Neural progenitor cell (in vitro differentiated cells): ENCODE measurements at regions not wholly inside any gene's neighbourhood (a gene's known extent, or its start where the extent isn't known, plus 50 kb on each side); places are given as distances from the start of the nearest gene placed in this dataset.

Experiments used
- DNase-seq: peaks from one replicate; pipeline ENCODE4 v3.0.0-alpha.2; 2016; ENCODE audit warnings: low spot score
- H2AFZ ChIP-seq: fragments of 200-600 bp; sonication (generic); replicated peaks from 2 replicates; pipeline ENCODE4 v1.6.1; 2016; ENCODE audit warnings: antibody characterized with exemption
- H3F3A ChIP-seq: fragments of 200-600 bp; sonication (generic); 2 replicates; pipeline ENCODE4 v1.6.1; 2016; ENCODE audit warnings: antibody characterized with exemption, low read depth
- H3K27ac ChIP-seq: fragments of 200-600 bp; sonication (generic); 2 replicates; pipeline ENCODE4 v1.5.1; 2016; ENCODE audit warnings: mild to moderate bottlenecking
- H3K27me3 ChIP-seq: fragments of 200-600 bp; sonication (generic); 2 replicates; pipeline ENCODE4 v1.6.1; 2016; ENCODE audit warnings: mild to moderate bottlenecking, moderate library complexity
- H3K36me3 ChIP-seq: fragments of 200-600 bp; sonication (generic); 2 replicates; pipeline ENCODE4 v1.5.1; 2016
- H3K4me1 ChIP-seq: fragments of 200-600 bp; sonication (generic); 2 replicates; pipeline ENCODE4 v1.6.1; 2016; ENCODE audit warnings: mixed run types
- H3K4me2 ChIP-seq: fragments of 200-600 bp; sonication (generic); 2 replicates; pipeline ENCODE4 v1.6.1; 2016
- H3K4me3 ChIP-seq: fragments of 200-600 bp; sonication (generic); 2 replicates; pipeline ENCODE4 v1.5.1; 2016
- H3K79me2 ChIP-seq: fragments of 200-600 bp; sonication (generic); 2 replicates; pipeline ENCODE4 v1.6.1; 2016; ENCODE audit warnings: low read depth
- H3K9ac ChIP-seq: fragments of 200-600 bp; sonication (generic); 2 replicates; pipeline ENCODE4 v1.6.1; 2016
- H3K9me3 ChIP-seq: fragments of 200-600 bp; sonication (generic); 2 replicates; pipeline ENCODE4 v1.5.1; 2016; ENCODE audit warnings: low read depth
- H4K20me1 ChIP-seq: fragments of 200-600 bp; sonication (generic); 2 replicates; pipeline ENCODE4 v1.6.1; 2016; ENCODE audit warnings: low read depth
- H3K27ac Mint-ChIP-seq: 3 replicates; pipeline ENCODE4 v1.8.0; 2021; ENCODE audit warnings: mixed read lengths
- H3K27me3 Mint-ChIP-seq: 2 replicates; pipeline ENCODE4 v1.8.0; 2022; ENCODE audit warnings: low read depth, mild to moderate bottlenecking, inconsistent platforms, moderate library complexity, mixed read lengths; ENCODE audit not compliant: insufficient read depth
- H3K36me3 Mint-ChIP-seq: 3 replicates; pipeline ENCODE4 v1.8.0; 2021; ENCODE audit warnings: mixed read lengths
- H3K4me1 Mint-ChIP-seq: 3 replicates; pipeline ENCODE4 v1.8.0; 2021; ENCODE audit warnings: mixed read lengths
- H3K4me3 Mint-ChIP-seq: 3 replicates; pipeline ENCODE4 v1.8.0; 2021; ENCODE audit warnings: mild to moderate bottlenecking, moderate library complexity, mixed read lengths
- H3K9me3 Mint-ChIP-seq: 3 replicates; pipeline ENCODE4 v1.8.0; 2020; ENCODE audit warnings: mixed read lengths
- CTCF ChIP-seq: fragments of 200-600 bp; sonication (generic); IDR thresholded peaks from 2 replicates; pipeline ENCODE4 v1.5.1; 2017; ENCODE audit warnings: antibody characterized with exemption, mild to moderate bottlenecking
- EZH2 ChIP-seq: fragments of 200-600 bp; sonication (generic); IDR thresholded peaks from 2 replicates; pipeline ENCODE4 v1.6.1; 2017; ENCODE audit warnings: antibody characterized with exemption, mild to moderate bottlenecking, moderate library complexity
- EZH2phosphoT487 ChIP-seq: fragments of 200-600 bp; sonication (generic); IDR thresholded peaks from 2 replicates; pipeline ENCODE4 v1.6.1; 2017; ENCODE audit warnings: antibody characterized with exemption

DNA sequence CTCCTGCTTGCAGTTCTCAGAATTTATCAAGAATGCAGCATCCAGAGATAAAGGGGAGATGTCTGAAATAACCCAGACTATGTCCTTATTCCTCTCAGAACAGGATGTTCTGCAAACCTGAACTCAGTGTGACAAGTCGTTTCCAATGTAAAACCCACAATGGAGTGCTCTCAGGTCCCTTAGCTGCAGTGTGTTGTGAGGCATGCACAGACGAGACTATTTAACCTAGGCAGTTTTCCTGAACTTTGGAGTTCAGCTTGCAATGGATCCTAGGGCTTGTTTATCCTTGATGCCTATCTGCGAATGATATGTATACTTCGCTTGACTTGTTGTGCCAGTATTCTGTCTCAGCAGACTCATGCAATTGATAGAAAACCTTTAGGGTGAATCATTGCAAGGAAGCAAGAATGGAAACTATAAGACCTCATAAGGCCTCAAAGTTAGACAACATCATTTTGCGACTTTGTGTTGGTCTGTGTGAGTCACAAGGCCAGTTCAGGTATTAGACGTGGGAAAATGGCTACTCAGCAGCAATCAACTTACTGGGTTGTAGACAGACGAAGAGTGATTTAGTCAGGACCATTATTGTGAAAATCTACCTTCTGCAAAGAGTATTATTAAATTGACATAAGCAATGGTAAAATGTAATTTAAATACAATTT, 2439.9 kb upstream of the PCDH20 start:
- TF ChIP-seq EZH2: no peak
- no peak for TF ChIP-seq CTCF
- no peak for TF ChIP-seq EZH2phosphoT487
- peaks cover 16% of the 10 kb centered on the region for H3K4me1 Mint-ChIP-seq

DNA sequence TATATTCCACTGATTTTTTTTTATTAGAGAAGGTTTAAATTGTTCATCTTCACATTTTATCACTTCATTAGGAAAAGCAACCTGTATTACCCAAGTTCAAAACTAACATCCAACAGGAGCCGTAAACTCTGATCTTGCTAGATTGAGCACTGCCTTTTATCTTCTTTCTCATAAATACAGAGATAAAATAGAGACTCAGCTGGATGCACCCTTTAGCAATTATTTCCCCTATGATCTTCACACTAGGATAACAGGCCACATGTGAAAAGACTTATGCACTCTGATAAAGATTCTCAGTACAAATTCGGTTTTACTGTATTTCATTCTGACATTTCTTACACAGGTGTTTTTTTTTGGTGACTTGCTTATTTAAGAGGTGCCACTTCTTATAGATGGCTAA, 2438.2 kb upstream of the PCDH20 start:
- H3K27me3 ChIP-seq: no peaks in the 10 kb centered on the region
- H3K4me2 ChIP-seq: no peak overlapping the region

More for the DNA sequence above, 2439.9 kb upstream of the PCDH20 start:
- no peaks in the 10 kb centered on the region for H3K27me3 Mint-ChIP-seq
- H3K36me3 Mint-ChIP-seq: no peaks in the 10 kb centered on the region
- H3K4me2 ChIP-seq: no peak overlapping the region
- H3F3A ChIP-seq: no peaks in the 10 kb centered on the region
- no peaks in the 10 kb centered on the region for H3K36me3 ChIP-seq
- no peak overlapping the region for H3K27ac ChIP-seq
- H3K9me3 ChIP-seq: no peaks in the 10 kb centered on the region
- H3K27ac Mint-ChIP-seq: no peak overlapping the region
- no peak for DNase-seq
- no peaks in the 10 kb centered on the region for H3K27me3 ChIP-seq
- H2AFZ ChIP-seq: peak overlapping the region; percentile 44
- no peaks in the 10 kb centered on the region for H3K9me3 Mint-ChIP-seq
- H3K9ac ChIP-seq: no peak overlapping the region
- no peak overlapping the region for H3K4me3 Mint-ChIP-seq
- H3K4me3 ChIP-seq: no peak overlapping the region
- no peaks in the 10 kb centered on the region for H3K79me2 ChIP-seq
- H4K20me1 ChIP-seq: no peaks in the 10 kb centered on the region
- no peaks in the 10 kb centered on the region for H3K4me1 ChIP-seq

GRCh38 chr13:63851526-63851925, 2435.9 kb upstream of the PCDH20 start:
- H3K4me1 Mint-ChIP-seq: peaks cover 8% of the 10 kb centered on the region
- H3K4me3 ChIP-seq: no peak overlapping the region

More for the DNA sequence above, 2438.2 kb upstream of the PCDH20 start:
- no peaks in the 10 kb centered on the region for H3K36me3 Mint-ChIP-seq
- H3K27me3 Mint-ChIP-seq: no peaks in the 10 kb centered on the region
- H3K27ac ChIP-seq: no peak overlapping the region
- no peak overlapping the region for H3K4me3 ChIP-seq
- no peaks in the 10 kb centered on the region for H3F3A ChIP-seq
- no peak for TF ChIP-seq CTCF
- TF ChIP-seq EZH2: no peak
- TF ChIP-seq EZH2phosphoT487: no peak
- no peak overlapping the region for H3K9ac ChIP-seq
- no peak overlapping the region for H3K27ac Mint-ChIP-seq
- no peak overlapping the region for H2AFZ ChIP-seq
- H3K9me3 Mint-ChIP-seq: no peaks in the 10 kb centered on the region
- no peaks in the 10 kb centered on the region for H3K36me3 ChIP-seq
- no peak for DNase-seq
- H4K20me1 ChIP-seq: no peaks in the 10 kb centered on the region
- no peak overlapping the region for H3K4me3 Mint-ChIP-seq
- no peaks in the 10 kb centered on the region for H3K9me3 ChIP-seq
- H3K4me1 ChIP-seq: no peaks in the 10 kb centered on the region
- peaks cover 16% of the 10 kb centered on the region for H3K4me1 Mint-ChIP-seq
- no peaks in the 10 kb centered on the region for H3K79me2 ChIP-seq

More at GRCh38 chr13:63851526-63851925, 2435.9 kb upstream of the PCDH20 start:
- no peak overlapping the region for H2AFZ ChIP-seq
- H3K27me3 ChIP-seq: no peaks in the 10 kb centered on the region
- Mint-ChIP-seq H3K27me3 (no peaks in the 10 kb centered on the region), H3K9me3 (no peaks in the 10 kb centered on the region), H3K4me3 (no peak overlapping the region), H3K36me3 (no peaks in the 10 kb centered on the region), H3K27ac (no peak overlapping the region)
- H3K9me3 ChIP-seq: no peaks in the 10 kb centered on the region
- no peaks in the 10 kb centered on the region for H3K79me2 ChIP-seq
- TF ChIP-seq CTCF: no peak
- no peak for TF ChIP-seq EZH2
- TF ChIP-seq EZH2phosphoT487: no peak
- no peaks in the 10 kb centered on the region for H4K20me1 ChIP-seq
- H3K4me1 ChIP-seq: no peaks in the 10 kb centered on the region
- no peak for DNase-seq
- H3K9ac ChIP-seq: no peak overlapping the region
- H3F3A ChIP-seq: no peaks in the 10 kb centered on the region
- no peak overlapping the region for H3K27ac ChIP-seq
- no peak overlapping the region for H3K4me2 ChIP-seq
- H3K36me3 ChIP-seq: no peaks in the 10 kb centered on the region
